Gastroesophageal sphincter (tissue), 4 donors: ENCODE measurements at regions not wholly inside any gene's neighbourhood (a gene's known extent, or its start where the extent isn't known, plus 50 kb on each side); places are given as distances from the start of the nearest gene placed in this dataset.

ENCODE experiments used
- ATAC-seq: fragments of 150-250 bp; one replicate; pipeline ENCODE4 v1.9.1; 2016; ENCODE audit warnings: mild to moderate bottlenecking, moderate library complexity
- H3K27ac ChIP-seq, 4 donors: fragments of 200-600 bp; sonication (generic) in 3 of 4; 1 replicate in 3 of 4; 2 replicates in 1 of 4; pipeline ENCODE4 v1.5.1; 2016 to 2019
- H3K27me3 ChIP-seq: fragments of 200-600 bp; sonication (generic); one replicate; pipeline ENCODE4 v1.5.1; 2019
- H3K36me3 ChIP-seq, 2 donors: fragments of 200-600 bp; sonication (generic); one replicate each; pipeline ENCODE4 v1.5.1; 2019; ENCODE audit warnings: control low read depth in 1 of 2
- H3K4me1 ChIP-seq, 3 donors: fragments of 200-600 bp; sonication (generic); 1 replicate in 2 of 3; 2 replicates in 1 of 3; pipeline ENCODE4 v1.5.1; 2016 to 2019; ENCODE audit warnings: control low read depth in 2 of 3
- H3K4me3 ChIP-seq, 2 donors: fragments of 200-600 bp; sonication (generic); one replicate each; pipeline ENCODE4 v1.5.1; 2019; ENCODE audit warnings: mild to moderate bottlenecking in 1 of 2, moderate library complexity in 1 of 2
- H3K9me3 ChIP-seq, 3 donors: fragments of 200-600 bp; sonication (generic); one replicate each; pipeline ENCODE4 v1.5.1; 2017 to 2019; ENCODE audit warnings: control low read depth in 2 of 3
- EP300 ChIP-seq: sonication (generic); formaldehyde crosslinking; IDR thresholded peaks from one replicate; pipeline ENCODE4 v1.6.1; 2017; ENCODE audit warnings: antibody characterized with exemption, mild to moderate bottlenecking
- POLR2A ChIP-seq, 2 donors: fragments of 450-650 bp; IDR thresholded peaks; one replicate each; pipeline ENCODE4 v1.6.1; 2017; ENCODE audit warnings: antibody characterized with exemption in 2 of 2, mild to moderate bottlenecking in 2 of 2, moderate library complexity in 1 of 2
- POLR2AphosphoS5 ChIP-seq: sonication (generic); formaldehyde crosslinking; IDR thresholded peaks from one replicate; pipeline ENCODE4 v1.6.1; 2017; ENCODE audit warnings: antibody characterized with exemption
- WGBS, 2 donors: methylation state at CpG; one replicate each; pipeline ENCODE4 v1.1.5; 2018; ENCODE audit warnings: low coverage in 1 of 2; 5-methylcytosine and 5-hydroxymethylcytosine counted together
- TF ChIP-seq, protein P1 (sequence below), 4 experiments: fragments of 200-600 bp in 2 of 4; fragments of 450-650 bp in 2 of 4; sonication (generic) in 1 of 4; IDR thresholded peaks; one replicate each; pipeline ENCODE4 v1.5.1; 2017 to 2019; ENCODE audit warnings: antibody characterized with exemption in 4 of 4, mild to moderate bottlenecking in 2 of 4, moderate library complexity in 2 of 4

DNA sequence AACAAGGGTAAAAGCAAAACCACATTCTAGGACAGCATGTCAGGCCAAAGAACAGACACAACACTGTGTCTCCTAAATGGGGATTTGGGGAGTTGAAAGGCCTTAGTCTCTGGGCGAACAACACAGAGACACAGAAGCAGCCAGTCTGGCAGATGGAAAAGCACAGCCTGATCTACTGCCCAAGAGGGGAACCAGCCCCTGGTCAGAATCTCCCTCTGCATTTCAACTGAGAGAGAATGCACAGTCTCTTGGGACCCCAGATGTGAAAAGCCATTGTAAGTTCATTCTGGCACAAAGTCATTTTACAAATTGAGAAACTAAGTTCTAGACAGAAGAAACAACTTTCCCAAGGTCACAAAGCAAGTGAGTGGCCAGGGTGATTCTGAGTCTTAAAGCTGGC lies 331.7 kb downstream of the TNS1 start:
- ATAC-seq = no peak
- Histone ChIP-seq H3K4me3 (no peak overlapping the region), H3K27ac (peak overlapping the region in 1 of 4 donors; percentile 44), H3K36me3 (no peaks in the 10 kb centered on the region), H3K4me1 (peaks cover 3 to 40% (median 10%) of the 10 kb centered on the region in 3 donors), H3K9me3 (no peaks in the 10 kb centered on the region), H3K27me3 (no peaks in the 10 kb centered on the region)
- WGBS, 2 donors = 86% methylated on average over 1 of the region's 1 CpG; no CpG with 5 or more reads in 1 of the 2 donors
- TF ChIP-seq POLR2A (IDR thresholded peaks at IDR 0.05) = no peak
- TF ChIP-seq EP300 = no peak
- TF ChIP-seq, protein P1, sequence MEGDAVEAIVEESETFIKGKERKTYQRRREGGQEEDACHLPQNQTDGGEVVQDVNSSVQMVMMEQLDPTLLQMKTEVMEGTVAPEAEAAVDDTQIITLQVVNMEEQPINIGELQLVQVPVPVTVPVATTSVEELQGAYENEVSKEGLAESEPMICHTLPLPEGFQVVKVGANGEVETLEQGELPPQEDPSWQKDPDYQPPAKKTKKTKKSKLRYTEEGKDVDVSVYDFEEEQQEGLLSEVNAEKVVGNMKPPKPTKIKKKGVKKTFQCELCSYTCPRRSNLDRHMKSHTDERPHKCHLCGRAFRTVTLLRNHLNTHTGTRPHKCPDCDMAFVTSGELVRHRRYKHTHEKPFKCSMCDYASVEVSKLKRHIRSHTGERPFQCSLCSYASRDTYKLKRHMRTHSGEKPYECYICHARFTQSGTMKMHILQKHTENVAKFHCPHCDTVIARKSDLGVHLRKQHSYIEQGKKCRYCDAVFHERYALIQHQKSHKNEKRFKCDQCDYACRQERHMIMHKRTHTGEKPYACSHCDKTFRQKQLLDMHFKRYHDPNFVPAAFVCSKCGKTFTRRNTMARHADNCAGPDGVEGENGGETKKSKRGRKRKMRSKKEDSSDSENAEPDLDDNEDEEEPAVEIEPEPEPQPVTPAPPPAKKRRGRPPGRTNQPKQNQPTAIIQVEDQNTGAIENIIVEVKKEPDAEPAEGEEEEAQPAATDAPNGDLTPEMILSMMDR (IDR thresholded peaks at IDR 0.05) = no peak
- no peak for TF ChIP-seq POLR2AphosphoS5

DNA sequence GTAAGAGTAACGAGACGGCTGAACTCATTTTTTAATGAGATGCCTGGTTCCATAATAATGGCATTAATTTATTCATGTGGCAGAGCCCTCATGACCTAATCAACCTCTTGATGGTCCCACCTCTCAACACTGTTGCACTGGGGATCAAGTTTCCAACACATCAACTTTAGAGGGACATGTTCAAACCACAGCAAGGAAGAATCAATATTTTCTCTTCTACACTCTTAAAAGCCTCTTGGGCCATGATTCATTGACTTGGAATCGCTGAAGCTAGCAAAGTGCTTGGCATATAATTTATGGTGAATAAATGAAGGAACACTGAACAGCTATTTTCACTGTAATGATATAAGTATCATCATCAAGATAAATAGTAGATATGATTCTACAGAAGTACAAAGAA lies 333.0 kb downstream of the TNS1 start:
- Histone ChIP-seq H3K27ac (no peak overlapping the region), H3K27me3 (no peaks in the 10 kb centered on the region), H3K4me3 (no peak overlapping the region), H3K4me1 (peaks cover 3 to 50% (median 10%) of the 10 kb centered on the region in 3 donors), H3K36me3 (no peaks in the 10 kb centered on the region), H3K9me3 (no peaks in the 10 kb centered on the region)
- 89 to 93% methylated on average over 3 of the region's 3 CpGs for WGBS, 2 donors
- TF ChIP-seq EP300 = no peak
- TF ChIP-seq POLR2AphosphoS5 = no peak
- TF ChIP-seq POLR2A (IDR thresholded peaks at IDR 0.05) = no peak
- TF ChIP-seq, protein P1 (IDR thresholded peaks at IDR 0.05) = no peak
- ATAC-seq = no peak

DNA sequence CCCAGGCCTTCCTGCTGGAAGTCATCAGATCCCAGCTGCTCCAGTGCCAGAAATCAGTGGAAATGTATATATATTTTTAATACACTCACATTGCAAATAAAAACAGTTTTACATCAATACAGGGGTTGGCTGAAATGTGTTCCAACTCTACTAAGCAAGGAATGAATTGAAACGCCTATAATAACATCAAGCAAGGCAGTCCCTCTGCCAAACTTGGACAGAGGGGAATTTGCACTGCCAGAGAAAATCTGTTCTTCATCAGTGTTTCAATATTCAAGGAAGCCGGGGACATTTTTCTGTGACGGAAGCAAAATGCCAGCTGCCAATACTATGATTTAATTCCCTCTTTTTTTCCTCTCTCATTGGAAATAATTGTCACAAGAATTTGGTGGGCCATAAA lies 335.3 kb downstream of the TNS1 start:
- H3K27ac ChIP-seq = peak overlapping the region in 3 of 4 donors; percentile 43 to 57 (median 50)
- 11 to 22% methylated on average over 3 of the region's 3 CpGs for WGBS, 2 donors
- TF ChIP-seq POLR2A (IDR thresholded peaks at IDR 0.05) = no peak
- TF ChIP-seq POLR2AphosphoS5 = peak; percentile 35
- TF ChIP-seq EP300 = no peak
- TF ChIP-seq, protein P1 (IDR thresholded peaks at IDR 0.05) = no peak

DNA sequence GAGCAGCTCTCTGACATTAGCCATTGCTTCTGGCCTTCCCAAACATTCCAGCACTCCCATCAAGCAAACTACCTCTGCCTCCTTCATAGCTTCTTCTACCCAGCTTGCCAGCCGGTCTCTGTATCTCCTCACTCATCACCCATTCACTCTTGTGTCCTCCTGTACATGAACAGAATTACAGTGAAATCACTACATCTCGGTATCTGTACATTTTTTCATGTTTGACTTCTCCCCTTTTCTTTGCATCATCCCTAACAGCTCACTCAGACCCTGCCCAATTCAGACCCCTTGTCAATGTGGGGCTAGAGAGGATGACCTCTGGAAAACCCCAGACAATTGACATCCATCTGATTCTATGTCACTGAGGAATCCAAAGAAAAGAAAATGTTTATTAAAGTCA lies 335.8 kb downstream of the TNS1 start:
- Histone ChIP-seq H3K27ac (peak overlapping the region in 3 of 4 donors; percentile 39 to 50 (median 43)), H3K4me1 (peaks cover 3 to 41% (median 10%) of the 10 kb centered on the region in 3 donors), H3K36me3 (no peaks in the 10 kb centered on the region), H3K4me3 (no peak overlapping the region), H3K27me3 (no peaks in the 10 kb centered on the region), H3K9me3 (no peaks in the 10 kb centered on the region)
- ATAC-seq = no peak
- TF ChIP-seq EP300 (no peak), POLR2AphosphoS5 (no peak), POLR2A (IDR thresholded peaks at IDR 0.05) (no peak)
- TF ChIP-seq, protein P1 (IDR thresholded peaks at IDR 0.05) = no peak
- WGBS, 2 donors = 40 to 81% methylated on average over 2 of the region's 2 CpGs

More for the DNA sequence above, 335.3 kb downstream of the TNS1 start:
- H3K4me1 ChIP-seq = peaks cover 3 to 38% (median 10%) of the 10 kb centered on the region in 3 donors
- H3K27me3 ChIP-seq = no peaks in the 10 kb centered on the region
- no peak overlapping the region for H3K4me3 ChIP-seq
- H3K9me3 ChIP-seq = no peaks in the 10 kb centered on the region
- peak; percentile 53 for ATAC-seq
- no peaks in the 10 kb centered on the region for H3K36me3 ChIP-seq

DNA sequence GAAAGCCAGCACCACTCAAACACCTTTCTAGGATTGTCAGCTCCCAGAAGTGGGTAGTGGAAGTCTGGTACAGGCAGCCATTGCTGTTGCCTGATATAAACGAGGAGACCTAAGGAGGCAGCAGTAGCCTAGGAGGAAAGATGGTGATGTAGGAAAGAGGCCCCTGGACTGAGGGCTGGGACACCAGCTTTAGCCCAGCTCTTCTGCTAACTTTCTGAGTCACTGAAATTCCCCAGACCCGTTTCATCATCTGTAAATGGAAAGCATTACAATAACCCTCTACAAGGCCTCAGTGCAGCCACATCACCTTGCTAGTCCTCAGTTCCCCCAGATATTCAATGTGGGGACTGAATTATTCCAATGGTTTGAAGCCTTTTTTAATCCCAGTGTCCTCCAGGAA lies 336.5 kb downstream of the TNS1 start:
- peaks cover 3 to 45% (median 10%) of the 10 kb centered on the region in 3 donors for H3K4me1 ChIP-seq
- TF ChIP-seq EP300 (no peak), POLR2AphosphoS5 (no peak)
- peak overlapping the region in 3 of 4 donors; percentile 12 to 43 (median 39) for H3K27ac ChIP-seq
- H3K27me3 ChIP-seq = no peaks in the 10 kb centered on the region
- ATAC-seq = no peak
- WGBS, 2 donors = 40 to 54% methylated on average over 1 to 2 of the region's 2 CpGs
- H3K36me3 ChIP-seq = no peaks in the 10 kb centered on the region
- no peak overlapping the region for H3K4me3 ChIP-seq
- H3K9me3 ChIP-seq = no peaks in the 10 kb centered on the region
